ENCODE measurements at regions not wholly inside any gene's neighbourhood (a gene's known extent, or its start where the extent isn't known, plus 50 kb on each side); places are given as distances from the start of the nearest gene placed in this dataset.

DNA sequence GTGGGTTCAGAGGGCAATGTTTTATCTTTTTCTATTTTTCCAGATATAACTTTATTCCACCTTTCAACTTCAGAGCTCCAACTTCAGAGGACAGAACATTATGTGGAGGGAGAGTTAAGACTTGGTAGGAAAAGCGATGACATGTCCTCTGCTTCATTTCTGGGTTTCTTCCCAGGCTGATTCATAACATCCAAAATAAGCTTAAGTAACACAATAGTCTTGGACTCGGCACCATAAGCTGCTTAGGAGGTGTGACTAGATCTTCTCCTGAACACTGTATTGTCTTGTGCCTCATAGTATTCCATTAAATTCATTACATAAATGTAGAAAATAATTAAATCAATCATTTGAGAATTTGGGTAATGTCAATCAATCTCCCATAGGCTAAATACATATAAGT, 95.5 kb upstream of the PDE3A start (continued):
- TF ChIP-seq, protein P1, sequence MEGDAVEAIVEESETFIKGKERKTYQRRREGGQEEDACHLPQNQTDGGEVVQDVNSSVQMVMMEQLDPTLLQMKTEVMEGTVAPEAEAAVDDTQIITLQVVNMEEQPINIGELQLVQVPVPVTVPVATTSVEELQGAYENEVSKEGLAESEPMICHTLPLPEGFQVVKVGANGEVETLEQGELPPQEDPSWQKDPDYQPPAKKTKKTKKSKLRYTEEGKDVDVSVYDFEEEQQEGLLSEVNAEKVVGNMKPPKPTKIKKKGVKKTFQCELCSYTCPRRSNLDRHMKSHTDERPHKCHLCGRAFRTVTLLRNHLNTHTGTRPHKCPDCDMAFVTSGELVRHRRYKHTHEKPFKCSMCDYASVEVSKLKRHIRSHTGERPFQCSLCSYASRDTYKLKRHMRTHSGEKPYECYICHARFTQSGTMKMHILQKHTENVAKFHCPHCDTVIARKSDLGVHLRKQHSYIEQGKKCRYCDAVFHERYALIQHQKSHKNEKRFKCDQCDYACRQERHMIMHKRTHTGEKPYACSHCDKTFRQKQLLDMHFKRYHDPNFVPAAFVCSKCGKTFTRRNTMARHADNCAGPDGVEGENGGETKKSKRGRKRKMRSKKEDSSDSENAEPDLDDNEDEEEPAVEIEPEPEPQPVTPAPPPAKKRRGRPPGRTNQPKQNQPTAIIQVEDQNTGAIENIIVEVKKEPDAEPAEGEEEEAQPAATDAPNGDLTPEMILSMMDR (IDR thresholded peaks at IDR 0.05 in 2 of 3, conservative IDR thresholded peaks at IDR 0.05 in 1 of 3; ENCODE audit: borderline replicate concordance in 1 of 3, insufficient read depth in 1 of 3, low read depth in 2 of 3, low read length in 2 of 3) = no peak
- TF ChIP-seq CEBPB (IDR thresholded peaks at IDR 0.05; ENCODE audit: low read depth) = no peak

DNA sequence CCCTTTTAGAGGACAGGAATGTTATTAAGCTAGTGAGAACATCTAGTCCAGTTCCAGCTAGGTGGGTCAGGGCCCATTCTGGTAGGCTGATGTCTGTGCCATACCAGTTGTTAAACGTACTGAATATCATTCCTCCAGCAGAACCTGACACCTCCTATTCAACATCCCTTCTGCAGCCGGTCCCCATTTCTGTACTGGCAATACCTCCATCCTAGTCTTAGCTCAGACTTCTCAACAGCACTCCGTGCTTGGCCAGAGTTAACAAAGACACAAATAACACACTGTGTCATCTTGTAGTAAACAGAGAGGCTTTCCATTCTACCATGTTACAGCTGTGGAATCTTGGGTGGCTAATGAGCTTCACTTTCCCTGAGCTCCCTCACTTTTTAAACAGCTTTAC, 94.3 kb upstream of the PDE3A start:
- no peaks in the 10 kb centered on the region for H3K9me2 ChIP-seq (ENCODE audit: insufficient read depth)
- no peaks in the 10 kb centered on the region for H3K36me3 ChIP-seq (ENCODE audit: control insufficient read depth in 1 of 2, insufficient read depth in 2 of 2, low read length in 2 of 2)
- ATAC-seq (no peak), DNase-seq (ENCODE audit: low read depth, low spot score) (no peak)
- H3K9ac ChIP-seq (ENCODE audit: low read length) = no peak overlapping the region
- no peak overlapping the region for H3K4me3 ChIP-seq (replicated peaks in 1 of 2; ENCODE audit: low read depth in 1 of 2, low read length in 2 of 2)
- BruUV-seq (replicated peaks) = no TSS peak
- TF ChIP-seq RAD21 (IDR thresholded peaks at IDR 0.05; ENCODE audit: low read depth) (no peak), CBX3 (IDR thresholded peaks at IDR 0.05; ENCODE audit: low read depth) (no peak), EGR1 (IDR thresholded peaks at IDR 0.05; ENCODE audit: low read depth) (no peak)
- no peaks in the 10 kb centered on the region for H3K27me3 ChIP-seq (ENCODE audit: insufficient read depth, low read length)
- ChIA-PET POLR2A (no interaction called here), RAD21 (ENCODE audit: low non-redundant PET in 1 of 2, low total read pairs in 2 of 2, uncharacterized antibody in 2 of 2, unreplicated experiment in 2 of 2) (no interaction called here), CTCF (no interaction called here)
- no peak overlapping the region for H3K27ac ChIP-seq (ENCODE audit: low read depth, low read length)
- no peak overlapping the region for H3K4me2 ChIP-seq (ENCODE audit: low read length)
- H3K4me1 ChIP-seq (ENCODE audit: control insufficient read depth in 1 of 2, insufficient read depth in 2 of 2, low read length in 2 of 2) = no peaks in the 10 kb centered on the region
- intact Hi-C loops (cut with micrococcal nuclease) = no loop called here
- no peaks in the 10 kb centered on the region for H4K20me1 ChIP-seq (ENCODE audit: insufficient read depth)
- H3K9me3 ChIP-seq (ENCODE audit: control insufficient read depth in 1 of 2, insufficient read depth in 1 of 2, low read depth in 1 of 2, low read length in 2 of 2) = no peaks in the 10 kb centered on the region
- no peak overlapping the region for H2AFZ ChIP-seq (ENCODE audit: low read depth, low read length, poor library complexity, severe bottlenecking)
- H3K79me2 ChIP-seq (ENCODE audit: insufficient read depth, low read length) = no peaks in the 10 kb centered on the region

DNA sequence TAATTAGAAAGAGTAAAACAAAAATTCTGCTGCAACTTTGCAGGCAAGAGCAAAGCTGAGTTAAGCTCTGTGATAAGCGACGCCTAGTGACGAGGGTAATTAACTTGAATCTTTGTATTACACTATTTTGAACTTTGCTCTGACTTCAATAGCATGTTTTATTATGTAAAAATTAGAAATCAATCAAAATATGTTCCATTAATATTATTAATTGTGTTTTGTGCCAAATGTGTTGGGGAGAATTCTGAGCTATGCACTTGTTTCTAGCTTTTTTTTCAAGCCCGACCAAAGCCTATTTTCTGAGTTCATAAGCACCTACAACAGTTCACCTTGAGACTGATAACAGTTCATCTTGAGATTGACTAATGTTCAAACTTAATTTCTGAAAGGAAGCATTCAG, 90.1 kb upstream of the PDE3A start:
- no peaks in the 10 kb centered on the region for H3K27me3 ChIP-seq (ENCODE audit: insufficient read depth, low read length)
- no peaks in the 10 kb centered on the region for H3K9me2 ChIP-seq (ENCODE audit: insufficient read depth)
- TF ChIP-seq POLR2A (IDR thresholded peaks at IDR 0.05; ENCODE audit: borderline replicate concordance, extremely low read depth, insufficient read depth, insufficient read length) (no peak), SP1 (IDR thresholded peaks at IDR 0.05; ENCODE audit: low read depth) (no peak), RAD21 (IDR thresholded peaks at IDR 0.05; ENCODE audit: low read depth) (no peak), SIN3A (IDR thresholded peaks at IDR 0.05; ENCODE audit: low read depth) (no peak), TCF7L2 (IDR thresholded peaks at IDR 0.05; ENCODE audit: borderline replicate concordance, extremely low read depth, insufficient read depth, insufficient read length) (no peak), YY1 (IDR thresholded peaks at IDR 0.05; ENCODE audit: extremely low read depth, insufficient replicate concordance, low read depth, low read length) (no peak), ZFX (IDR thresholded peaks at IDR 0.05) (no peak), JUND (IDR thresholded peaks at IDR 0.05) (no peak), CBX3 (IDR thresholded peaks at IDR 0.05; ENCODE audit: low read depth) (no peak)
- TF ChIP-seq, protein P2, sequence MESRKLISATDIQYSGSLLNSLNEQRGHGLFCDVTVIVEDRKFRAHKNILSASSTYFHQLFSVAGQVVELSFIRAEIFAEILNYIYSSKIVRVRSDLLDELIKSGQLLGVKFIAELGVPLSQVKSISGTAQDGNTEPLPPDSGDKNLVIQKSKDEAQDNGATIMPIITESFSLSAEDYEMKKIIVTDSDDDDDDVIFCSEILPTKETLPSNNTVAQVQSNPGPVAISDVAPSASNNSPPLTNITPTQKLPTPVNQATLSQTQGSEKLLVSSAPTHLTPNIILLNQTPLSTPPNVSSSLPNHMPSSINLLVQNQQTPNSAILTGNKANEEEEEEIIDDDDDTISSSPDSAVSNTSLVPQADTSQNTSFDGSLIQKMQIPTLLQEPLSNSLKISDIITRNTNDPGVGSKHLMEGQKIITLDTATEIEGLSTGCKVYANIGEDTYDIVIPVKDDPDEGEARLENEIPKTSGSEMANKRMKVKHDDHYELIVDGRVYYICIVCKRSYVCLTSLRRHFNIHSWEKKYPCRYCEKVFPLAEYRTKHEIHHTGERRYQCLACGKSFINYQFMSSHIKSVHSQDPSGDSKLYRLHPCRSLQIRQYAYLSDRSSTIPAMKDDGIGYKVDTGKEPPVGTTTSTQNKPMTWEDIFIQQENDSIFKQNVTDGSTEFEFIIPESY (IDR thresholded peaks at IDR 0.05; ENCODE audit: extremely low read depth, insufficient replicate concordance, low read length) = no peak
- TF ChIP-seq, protein P3, sequence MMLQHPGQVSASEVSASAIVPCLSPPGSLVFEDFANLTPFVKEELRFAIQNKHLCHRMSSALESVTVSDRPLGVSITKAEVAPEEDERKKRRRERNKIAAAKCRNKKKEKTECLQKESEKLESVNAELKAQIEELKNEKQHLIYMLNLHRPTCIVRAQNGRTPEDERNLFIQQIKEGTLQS (IDR thresholded peaks at IDR 0.05) = no peak
- H3K36me3 ChIP-seq (ENCODE audit: control insufficient read depth in 1 of 2, insufficient read depth in 2 of 2, low read length in 2 of 2) = no peaks in the 10 kb centered on the region
- CTCF ChIA-PET = no interaction called here
- H4K20me1 ChIP-seq (ENCODE audit: insufficient read depth) = no peaks in the 10 kb centered on the region
- DNase-seq (ENCODE audit: low read depth, low spot score) (no peak), ATAC-seq (no peak)
- no peaks in the 10 kb centered on the region for H3K9me3 ChIP-seq (ENCODE audit: control insufficient read depth in 1 of 2, insufficient read depth in 1 of 2, low read depth in 1 of 2, low read length in 2 of 2)
- H3K4me3 ChIP-seq (replicated peaks in 1 of 2; ENCODE audit: low read depth in 1 of 2, low read length in 2 of 2) = no peak overlapping the region
- no peak overlapping the region for H3K9ac ChIP-seq (ENCODE audit: low read length)
- POLR2A ChIA-PET = no interaction called here
- RAD21 ChIA-PET (ENCODE audit: low non-redundant PET in 1 of 2, low total read pairs in 2 of 2, uncharacterized antibody in 2 of 2, unreplicated experiment in 2 of 2) = no interaction called here
- no peak overlapping the region for H3K4me2 ChIP-seq (ENCODE audit: low read length)
- H3K27ac ChIP-seq (ENCODE audit: low read depth, low read length) = no peak overlapping the region
- no peaks in the 10 kb centered on the region for H3K79me2 ChIP-seq (ENCODE audit: insufficient read depth, low read length)
- H3K4me1 ChIP-seq (ENCODE audit: control insufficient read depth in 1 of 2, insufficient read depth in 2 of 2, low read length in 2 of 2) = no peaks in the 10 kb centered on the region
- BruUV-seq (replicated peaks) = no TSS peak
- no peak overlapping the region for H2AFZ ChIP-seq (ENCODE audit: low read depth, low read length, poor library complexity, severe bottlenecking)
- intact Hi-C loops (cut with micrococcal nuclease) = no loop called here
